Hepatocyte (in vitro differentiated cells): ENCODE measurements at regions not wholly inside any gene's neighbourhood (a gene's known extent, or its start where the extent isn't known, plus 50 kb on each side); places are given as distances from the start of the nearest gene placed in this dataset.
"Not testable (repeated sequence)": the region's sequence is repeated elsewhere in the genome, so short reads cannot be mapped to it uniquely, and the experiment has no call there.

Experiments used
- EZH2 ChIP-seq: fragments of 200-600 bp; sonication (generic); IDR thresholded peaks from 2 replicates; pipeline ENCODE4 v1.6.1; 2016; ENCODE audit warnings: antibody characterized with exemption, mild to moderate bottlenecking, borderline replicate concordance
- TF ChIP-seq, protein P1 (sequence below): fragments of 200-600 bp; sonication (generic); IDR thresholded peaks from 2 replicates; pipeline ENCODE4 v1.5.1; 2016; ENCODE audit warnings: antibody characterized with exemption, mild to moderate bottlenecking; ENCODE audit not compliant: poor library complexity

GRCh38 chrX:106273947-106274587 is 106.0 kb downstream of the PWWP3B start:
- TF ChIP-seq EZH2, result not testable (repeated sequence)
- TF ChIP-seq, protein P1, sequence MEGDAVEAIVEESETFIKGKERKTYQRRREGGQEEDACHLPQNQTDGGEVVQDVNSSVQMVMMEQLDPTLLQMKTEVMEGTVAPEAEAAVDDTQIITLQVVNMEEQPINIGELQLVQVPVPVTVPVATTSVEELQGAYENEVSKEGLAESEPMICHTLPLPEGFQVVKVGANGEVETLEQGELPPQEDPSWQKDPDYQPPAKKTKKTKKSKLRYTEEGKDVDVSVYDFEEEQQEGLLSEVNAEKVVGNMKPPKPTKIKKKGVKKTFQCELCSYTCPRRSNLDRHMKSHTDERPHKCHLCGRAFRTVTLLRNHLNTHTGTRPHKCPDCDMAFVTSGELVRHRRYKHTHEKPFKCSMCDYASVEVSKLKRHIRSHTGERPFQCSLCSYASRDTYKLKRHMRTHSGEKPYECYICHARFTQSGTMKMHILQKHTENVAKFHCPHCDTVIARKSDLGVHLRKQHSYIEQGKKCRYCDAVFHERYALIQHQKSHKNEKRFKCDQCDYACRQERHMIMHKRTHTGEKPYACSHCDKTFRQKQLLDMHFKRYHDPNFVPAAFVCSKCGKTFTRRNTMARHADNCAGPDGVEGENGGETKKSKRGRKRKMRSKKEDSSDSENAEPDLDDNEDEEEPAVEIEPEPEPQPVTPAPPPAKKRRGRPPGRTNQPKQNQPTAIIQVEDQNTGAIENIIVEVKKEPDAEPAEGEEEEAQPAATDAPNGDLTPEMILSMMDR, result not testable (repeated sequence)
